OCI-M1 (cell line): ENCODE measurements at regions not wholly inside any gene's neighbourhood (a gene's known extent, or its start where the extent isn't known, plus 50 kb on each side); places are given as distances from the start of the nearest gene placed in this dataset.
A peak's percentile ranks its signal among the peaks of the same experiment; 100 is the strongest.

Source experiments
- DNase-seq: peaks from one replicate; lab custom pipeline; 2025; lab: John Stamatoyannopoulos, UW

- DNase-seq: no peak
These were observed 370.3 kb downstream of the BMPER start for GRCh38 chr7:34275624-34276023.

DNA sequence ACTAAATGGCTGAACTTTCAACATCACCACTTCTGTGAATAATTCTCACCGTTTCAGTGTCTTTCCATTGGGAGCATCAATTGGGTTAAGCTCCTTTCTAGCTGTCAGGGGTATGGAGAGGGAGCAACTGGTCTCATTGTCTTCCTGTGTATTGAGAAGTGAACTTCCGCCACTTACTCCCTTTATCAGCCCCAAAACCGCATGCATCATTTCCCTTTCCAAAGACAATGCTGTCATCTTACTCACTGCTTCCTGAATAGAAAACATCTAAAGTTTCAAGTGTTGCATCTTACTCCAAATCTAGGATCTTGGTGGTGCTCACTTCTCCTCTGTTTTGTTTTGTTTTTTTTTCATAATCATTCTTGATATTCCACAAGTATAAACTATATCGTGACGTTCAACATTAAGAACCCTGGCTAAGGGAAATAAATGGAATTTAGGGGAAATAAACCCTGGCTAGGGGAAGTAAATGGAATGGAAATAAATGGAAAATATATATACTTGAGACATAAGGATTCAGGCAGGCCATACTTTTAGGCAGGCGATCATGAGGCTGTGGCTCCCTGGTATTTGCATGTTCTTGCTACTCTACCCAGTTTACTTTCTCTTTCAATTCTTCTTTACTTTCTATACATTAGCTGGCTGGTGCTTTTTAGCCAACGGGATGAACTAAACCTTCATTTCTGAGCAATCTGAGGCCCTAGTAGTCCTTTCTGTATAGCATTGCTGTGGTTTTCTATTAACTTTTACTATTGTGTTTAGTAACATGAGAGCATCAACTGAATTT is 371.9 kb downstream of the BMPER start:
- DNase-seq: no peak

DNA sequence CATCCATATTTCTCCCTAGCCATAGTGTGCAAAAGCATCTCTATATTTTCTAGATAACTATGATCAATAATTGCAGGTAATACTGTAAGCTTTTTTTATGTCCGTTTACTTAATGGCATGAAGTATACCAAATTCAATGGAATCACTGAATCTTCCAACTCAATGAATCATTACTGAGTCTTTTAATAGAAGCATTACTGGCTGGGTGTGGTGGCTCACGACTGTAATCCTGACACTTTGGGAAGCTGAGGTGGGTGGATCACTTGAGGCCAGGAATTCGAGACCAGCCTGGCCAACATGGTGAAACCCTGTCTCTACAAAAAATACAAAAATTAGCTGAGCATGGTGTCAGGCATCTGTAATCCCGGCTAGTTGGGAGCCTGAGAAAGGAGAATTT is 372.5 kb downstream of the BMPER start:
- DNase-seq: no peak

DNA sequence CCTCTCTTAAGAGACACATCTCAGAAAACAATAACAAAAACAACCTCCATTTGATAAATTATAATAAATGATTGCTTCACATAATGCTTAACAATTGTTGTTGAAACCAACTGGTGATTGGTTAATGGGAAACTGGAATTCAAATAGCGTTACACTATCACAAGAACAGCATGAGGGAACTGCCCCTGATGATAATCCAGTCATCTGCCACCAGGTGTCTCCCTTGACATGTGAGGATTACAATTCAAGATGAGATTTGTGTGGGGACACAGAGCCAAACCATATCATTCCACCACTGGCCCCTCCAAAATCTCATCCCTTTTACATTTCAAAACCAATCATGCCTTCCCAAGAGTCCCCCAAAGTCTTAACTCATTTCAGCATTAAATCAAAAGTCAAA is 375.9 kb downstream of the BMPER start:
- peak; percentile 4 for DNase-seq

- no peak for DNase-seq
These were observed 375.7 kb upstream of the NPSR1 start for GRCh38 chr7:34282271-34282670.

DNA sequence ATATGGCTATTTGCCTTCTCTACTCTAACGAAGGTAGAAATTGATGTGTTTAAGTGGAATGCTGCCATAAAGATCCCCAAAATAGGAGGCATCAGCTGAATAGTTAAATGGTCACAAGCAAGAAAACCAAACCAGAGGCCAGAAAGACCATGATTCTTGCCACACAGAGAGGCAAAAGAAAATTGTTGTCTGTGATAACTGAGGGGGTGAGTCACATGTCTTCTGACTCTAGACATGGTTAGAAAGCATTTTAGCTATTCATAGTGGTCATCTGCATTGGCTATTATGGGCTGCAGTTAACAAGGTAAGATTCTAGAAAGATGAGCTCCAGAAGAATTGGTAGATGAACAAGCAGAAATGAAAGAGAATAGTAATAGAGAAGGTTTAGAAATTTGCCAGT is 361.4 kb upstream of the NPSR1 start:
- no peak for DNase-seq

DNA sequence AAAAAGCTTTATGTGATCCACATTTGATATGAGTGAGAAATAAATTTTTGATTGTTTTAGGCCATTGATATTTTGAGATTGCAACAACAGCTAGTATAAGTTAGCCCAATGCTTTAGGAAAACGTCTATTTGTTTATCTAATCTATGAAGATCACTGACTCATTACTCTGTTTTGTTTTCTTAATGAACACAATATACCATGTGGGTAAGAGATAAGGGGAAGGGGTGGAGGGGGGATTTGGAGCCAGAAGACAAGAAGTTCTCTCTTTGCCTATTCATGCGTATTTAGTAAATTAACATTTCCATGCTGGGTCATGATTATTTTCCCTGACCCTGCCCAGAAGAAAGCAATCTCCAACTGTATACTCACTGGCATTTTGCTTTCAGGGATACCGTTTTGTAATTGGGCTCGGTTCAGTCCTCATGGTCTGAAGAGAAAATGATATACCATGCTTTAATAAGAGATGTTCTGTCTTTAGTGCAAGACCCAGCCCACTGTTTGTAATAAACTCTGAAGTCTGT is 359.5 kb upstream of the NPSR1 start:
- peak; percentile 4 for DNase-seq

- DNase-seq: no peak
These were observed 359.0 kb upstream of the NPSR1 start for GRCh38 chr7:34299066-34299465.

DNA sequence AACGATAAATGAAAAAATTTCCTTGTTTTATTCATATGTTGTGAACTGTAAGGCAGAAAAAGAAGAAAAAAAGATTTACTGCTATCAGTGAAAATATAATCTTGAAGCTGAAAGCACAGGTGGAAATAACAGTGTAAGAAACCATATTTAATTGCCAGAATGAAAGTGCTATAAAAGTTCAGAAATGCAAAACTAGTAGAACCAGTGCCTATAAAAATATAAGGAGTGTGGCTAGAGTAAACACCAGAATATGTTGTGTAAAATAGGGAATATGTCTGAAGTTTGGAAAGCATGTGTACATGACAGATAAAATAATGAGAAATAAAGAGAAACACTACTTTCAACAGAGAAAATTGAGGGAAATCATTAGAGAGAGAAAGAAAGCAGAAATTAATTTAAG is 350.5 kb upstream of the NPSR1 start:
- DNase-seq: no peak

- DNase-seq: no peak
These were observed 349.4 kb upstream of the NPSR1 start for GRCh38 chr7:34308595-34308994.

- no peak for DNase-seq
These were observed 348.9 kb upstream of the NPSR1 start for GRCh38 chr7:34309116-34309515.

DNA sequence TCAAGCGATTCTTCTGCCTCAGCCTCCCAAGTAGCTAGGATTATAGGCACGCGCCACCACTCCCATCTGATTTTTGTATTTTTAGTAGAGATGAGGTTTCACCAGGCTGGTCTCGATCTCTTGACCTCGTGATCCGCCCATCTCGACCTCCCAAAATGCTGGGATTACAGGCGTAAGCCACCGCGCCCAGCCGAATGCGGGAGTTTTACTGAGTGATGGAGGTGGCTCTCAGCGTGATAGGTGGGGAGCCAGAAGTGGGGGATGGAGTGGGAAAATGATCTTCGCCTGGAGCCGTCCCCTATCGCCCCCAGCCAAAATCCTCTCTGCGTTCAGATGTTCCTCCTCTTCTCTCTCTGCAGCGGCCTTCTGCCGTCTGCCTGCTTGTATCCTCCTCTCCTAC is 348.4 kb upstream of the NPSR1 start:
- DNase-seq: no peak

- DNase-seq: no peak
These were observed 346.4 kb upstream of the NPSR1 start for GRCh38 chr7:34311591-34311990.

DNA sequence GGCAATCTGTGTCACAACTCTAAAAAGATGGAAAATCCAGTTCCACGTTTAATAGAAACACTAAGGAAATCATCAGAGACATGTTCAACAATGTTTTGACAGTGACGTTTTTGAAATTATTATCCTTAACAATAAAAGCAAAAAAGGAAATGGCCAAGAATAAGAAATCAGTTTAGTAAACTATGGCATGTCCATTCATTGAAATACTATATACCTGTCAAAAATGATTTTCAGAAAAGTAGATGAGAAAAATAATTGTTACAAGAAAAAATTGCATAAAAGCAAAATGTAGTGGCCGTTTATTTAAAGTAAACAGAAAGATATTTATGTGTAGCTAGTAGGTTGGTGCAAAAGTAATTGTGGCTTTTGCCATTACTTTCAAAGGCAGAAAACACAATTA is 345.4 kb upstream of the NPSR1 start:
- no peak for DNase-seq

GRCh38 chr7:34313289-34313688 is 344.7 kb upstream of the NPSR1 start:
- DNase-seq: no peak

DNA sequence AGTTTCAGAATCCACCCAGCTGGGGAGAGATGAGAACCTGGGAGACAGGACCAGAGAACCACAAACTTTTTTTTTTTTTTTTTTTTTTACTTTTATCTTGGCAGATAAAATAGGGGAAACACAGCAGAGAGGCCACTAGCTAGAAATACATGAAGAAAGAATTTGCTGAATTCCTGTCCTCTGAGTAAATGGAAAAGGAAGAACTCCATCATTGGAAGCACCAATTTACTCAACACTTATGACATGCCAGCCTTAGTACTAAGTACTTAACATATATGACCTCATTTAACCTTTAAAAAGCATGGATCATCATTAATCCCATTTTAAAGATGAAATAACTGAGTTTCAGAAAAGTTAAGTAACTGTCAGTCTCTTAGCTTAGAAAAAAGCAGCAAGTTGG is 343.0 kb upstream of the NPSR1 start:
- no peak for DNase-seq

- no peak for DNase-seq
These were observed 341.0 kb upstream of the NPSR1 start for GRCh38 chr7:34317039-34317438.

DNA sequence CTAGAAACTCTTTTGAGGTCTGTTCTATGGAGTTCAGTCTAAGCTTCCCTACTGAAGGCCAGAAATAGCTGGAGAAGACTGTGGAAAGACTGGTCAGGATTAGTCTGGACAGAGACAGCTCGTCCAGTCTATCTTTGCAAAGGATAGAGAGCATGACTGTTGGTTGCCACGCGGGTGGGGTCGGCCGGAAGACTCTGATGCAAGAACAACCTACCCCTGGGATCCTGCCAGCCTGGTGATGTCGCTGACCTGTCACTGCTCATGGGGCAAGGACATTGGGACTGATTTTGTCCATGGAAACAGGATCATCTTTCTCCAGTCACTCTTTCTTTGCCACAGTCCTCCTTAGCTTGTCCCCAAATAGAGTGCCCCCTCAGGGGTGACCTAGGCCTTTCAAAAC is 337.6 kb upstream of the NPSR1 start:
- DNase-seq: no peak

DNA sequence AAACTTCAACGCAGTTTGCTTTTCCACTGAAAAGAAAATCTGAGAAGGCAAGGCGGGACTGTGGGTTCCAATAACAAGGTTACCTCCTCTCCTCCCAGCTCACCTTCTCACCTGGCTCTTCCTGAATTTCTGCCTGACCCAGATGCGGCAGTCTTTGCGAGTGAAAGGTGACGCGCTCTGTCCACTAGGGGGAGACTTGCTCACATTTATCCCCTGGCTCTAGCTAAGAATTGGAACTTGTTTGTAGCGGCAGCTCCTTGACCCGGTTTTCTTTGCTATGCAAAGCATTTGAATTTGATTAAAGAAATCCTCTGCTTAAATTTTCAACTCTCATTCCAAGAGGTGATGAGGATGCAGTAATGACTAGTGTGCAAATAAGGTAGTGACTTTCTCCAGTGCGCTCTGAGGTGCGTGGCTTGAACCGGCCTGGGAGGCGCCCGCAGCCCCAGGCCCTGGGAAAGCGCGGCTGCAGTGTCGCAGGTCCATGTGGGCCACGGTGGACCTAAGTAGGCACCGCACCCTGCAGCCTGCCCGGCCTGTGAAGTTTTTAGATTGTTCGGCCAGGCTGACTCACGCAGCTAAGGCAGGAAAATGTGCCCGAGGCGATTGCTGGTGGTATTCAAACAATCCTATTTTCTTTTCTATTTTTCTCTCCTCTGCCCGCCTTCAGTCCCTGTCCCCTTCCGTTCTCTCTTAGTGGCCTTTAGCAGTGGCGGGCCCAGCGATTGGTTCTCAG is 336.9 kb upstream of the NPSR1 start:
- DNase-seq: peak; percentile 63

GRCh38 chr7:34322841-34323240 is 335.2 kb upstream of the NPSR1 start:
- DNase-seq: no peak

DNA sequence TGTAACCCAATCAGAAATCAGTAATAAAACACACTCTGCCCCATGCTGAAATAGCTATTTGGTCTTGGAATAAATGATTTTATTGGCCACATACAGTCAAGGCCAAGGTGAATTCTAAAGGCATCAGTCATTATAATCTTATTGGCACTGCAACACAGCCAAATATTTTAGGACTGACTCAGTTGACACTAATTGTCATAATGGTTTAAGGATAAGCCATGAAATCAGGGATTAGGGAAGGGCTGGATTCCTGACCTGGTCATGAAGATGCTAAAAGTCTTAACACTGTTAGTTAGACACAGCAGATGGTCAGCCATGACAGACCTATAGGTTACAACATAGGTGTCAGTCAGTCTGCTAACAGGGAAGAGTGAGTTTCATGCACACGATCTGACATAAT is 330.3 kb upstream of the NPSR1 start:
- no peak for DNase-seq

- DNase-seq: no peak
These were observed 327.7 kb upstream of the NPSR1 start for GRCh38 chr7:34330308-34330707.

- DNase-seq: no peak
These were observed 326.9 kb upstream of the NPSR1 start for GRCh38 chr7:34331102-34331501.
